ENCODE measurements at regions not wholly inside any gene's neighbourhood (a gene's known extent, or its start where the extent isn't known, plus 50 kb on each side); places are given as distances from the start of the nearest gene placed in this dataset.

- TF ChIP-seq CTCF (IDR thresholded peaks at IDR 0.05; ENCODE audit: borderline replicate concordance, extremely low read depth, low read length, poor library complexity, severe bottlenecking) (no peak), EZH2 (IDR thresholded peaks at IDR 0.05; ENCODE audit: borderline replicate concordance, low read depth, low read length, severe bottlenecking) (no peak)
Observed at GRCh38 chr5:158492136-158492535, 607.6 kb downstream of the EBF1 start.
